Lower leg skin (tissue), 4 donors: ENCODE measurements at regions not wholly inside any gene's neighbourhood (a gene's known extent, or its start where the extent isn't known, plus 50 kb on each side); places are given as distances from the start of the nearest gene placed in this dataset.

Source experiments
- DNase-seq, 2 donors: peaks; one replicate each; pipeline ENCODE4 v3.0.0-alpha.2; 2019; ENCODE audit warnings: low spot score in 2 of 2
- H3K4me3 ChIP-seq: fragments of 200-600 bp; sonication (generic); 2 replicates; pipeline ENCODE4 v1.5.1; 2017; ENCODE audit warnings: mild to moderate bottlenecking, low read depth; ENCODE audit not compliant: poor library complexity, severe bottlenecking
- CTCF ChIP-seq, 3 donors: fragments of 450-650 bp; IDR thresholded peaks; one replicate each; pipeline ENCODE4 v1.5.1; 2016; ENCODE audit warnings: antibody characterized with exemption in 3 of 3, mild to moderate bottlenecking in 3 of 3, moderate library complexity in 2 of 3
- POLR2A ChIP-seq, 2 donors: fragments of 450-650 bp; IDR thresholded peaks; one replicate each; pipeline ENCODE4 v1.6.1; 2016 to 2017; ENCODE audit warnings: antibody characterized with exemption in 2 of 2, mild to moderate bottlenecking in 1 of 2, moderate library complexity in 1 of 2
- WGBS, 2 donors: methylation state at CpG; one replicate each; pipeline ENCODE4 v1.1.5; 2018; 5-methylcytosine and 5-hydroxymethylcytosine counted together
- intact Hi-C: fragments of 100-400 bp; cut with DNase I; formaldehyde crosslinking; loops from one replicate; pipeline ENCODE4 v1.15.0; 2023; ENCODE audit warnings: low total_unique reads

DNA sequence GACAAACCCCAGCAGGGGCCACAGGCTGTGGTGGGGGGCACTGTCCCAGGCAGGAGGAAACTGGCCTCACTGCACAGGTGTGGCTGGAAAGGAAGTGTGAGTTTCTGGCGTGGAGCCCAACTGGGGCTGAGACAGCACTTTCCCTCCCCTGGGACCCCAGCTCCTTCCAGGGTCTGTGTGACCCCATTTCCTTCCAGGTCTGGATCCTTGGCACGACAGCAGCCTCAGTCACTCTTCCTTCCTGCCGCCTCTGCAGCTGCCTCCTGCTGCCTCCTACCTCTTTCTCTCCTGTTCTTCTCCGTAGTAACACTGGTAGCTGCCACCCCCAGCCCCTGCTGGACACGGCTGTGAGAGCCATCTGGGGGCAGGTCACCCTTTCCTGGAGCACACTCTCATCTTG, 88.0 kb downstream of the SIK1 start:
- TF ChIP-seq CTCF (IDR thresholded peaks at IDR 0.05) (no peak), POLR2A (IDR thresholded peaks at IDR 0.05) (no peak)
- DNase-seq = no peak
- no peak overlapping the region for H3K4me3 ChIP-seq
- intact Hi-C loops = no loop called here
- 48 to 65% methylated on average over 5 of the region's 5 CpGs for WGBS, 2 donors

- no peak for DNase-seq
- no peak for TF ChIP-seq CTCF (IDR thresholded peaks at IDR 0.05)
- TF ChIP-seq POLR2A (IDR thresholded peaks at IDR 0.05) = no peak
- intact Hi-C loops = no loop called here
- 95% methylated on average over 18 of the region's 18 CpGs for WGBS, 2 donors
- H3K4me3 ChIP-seq = no peak overlapping the region
Measured at GRCh38 chr21:43337901-43338655, 88.9 kb downstream of the SIK1 start.

DNA sequence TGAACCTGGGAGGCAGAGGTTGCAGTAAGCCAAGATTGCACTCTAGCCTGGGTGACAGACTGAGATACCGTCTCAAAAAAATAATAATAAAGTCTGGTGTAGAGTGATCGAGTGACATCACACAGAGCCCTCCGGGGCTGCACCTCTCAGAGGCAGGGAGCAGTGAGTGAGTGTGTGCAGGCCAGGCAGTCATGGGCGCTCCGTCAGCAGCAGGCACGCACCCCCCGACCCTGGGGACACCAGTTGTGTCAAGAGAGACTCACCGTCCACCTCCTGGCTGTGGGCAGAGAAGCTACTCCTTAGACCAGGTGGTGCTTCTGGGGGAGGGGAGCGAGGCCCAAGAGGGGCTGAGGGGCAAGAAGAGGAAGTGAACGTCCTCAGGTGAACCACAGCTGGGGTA, 91.8 kb downstream of the SIK1 start:
- 95 to 96% methylated on average over 10 of the region's 10 CpGs for WGBS, 2 donors
- H3K4me3 ChIP-seq = no peak overlapping the region
- intact Hi-C loops = no loop called here
- DNase-seq = no peak
- TF ChIP-seq POLR2A (IDR thresholded peaks at IDR 0.05) (no peak), CTCF (IDR thresholded peaks at IDR 0.05) (no peak)

DNA sequence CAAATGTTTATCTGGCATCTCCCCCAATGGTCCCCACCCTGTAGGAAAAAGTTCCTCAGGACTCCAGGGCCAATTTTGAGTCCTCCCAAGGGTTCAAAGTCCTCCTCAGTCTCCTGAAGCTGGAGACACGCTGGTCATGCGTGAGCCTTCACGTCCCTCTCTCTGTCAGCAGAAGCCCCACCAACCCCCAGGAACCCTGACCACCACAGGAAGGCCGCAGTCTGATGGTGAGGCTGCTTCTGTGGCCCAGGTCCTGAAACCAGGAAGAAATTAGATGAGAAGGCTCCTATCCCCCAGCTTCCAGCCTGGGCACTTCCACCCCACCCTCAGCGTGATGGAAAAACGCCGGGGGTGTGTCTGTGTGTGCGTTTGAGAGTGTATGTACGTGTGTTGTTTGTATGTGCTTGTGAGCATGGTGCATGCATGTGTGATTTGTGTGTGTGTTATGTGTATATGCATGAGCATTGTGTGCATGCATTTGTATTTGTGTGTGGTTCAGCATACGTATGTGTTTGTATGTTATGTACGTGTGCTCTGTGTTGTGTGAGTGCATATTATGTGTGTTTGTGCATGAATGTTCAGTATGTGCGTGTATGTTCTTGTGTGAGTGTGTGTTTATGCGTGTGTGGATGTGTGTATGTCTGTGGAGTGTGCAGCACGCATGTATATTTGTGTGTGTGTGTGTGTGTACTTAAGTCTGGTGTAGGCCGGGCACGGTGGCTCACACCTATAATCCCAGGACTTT, 92.5 kb downstream of the SIK1 start:
- TF ChIP-seq CTCF (IDR thresholded peaks at IDR 0.05) = no peak
- no peak for TF ChIP-seq POLR2A (IDR thresholded peaks at IDR 0.05)
- no peak for DNase-seq
- intact Hi-C loops = no loop called here
- 86 to 91% methylated on average over 16 of the region's 16 CpGs for WGBS, 2 donors
- H3K4me3 ChIP-seq = no peak overlapping the region

GRCh38 chr21:43333298-43334062, 93.5 kb downstream of the SIK1 start:
- intact Hi-C loops = no loop called here
- 20 to 33% methylated on average over 35 of the region's 35 CpGs for WGBS, 2 donors
- DNase-seq = no peak
- no peak overlapping the region for H3K4me3 ChIP-seq
- no peak for TF ChIP-seq CTCF (IDR thresholded peaks at IDR 0.05)
- TF ChIP-seq POLR2A (IDR thresholded peaks at IDR 0.05) = no peak
